Activated naive CD8-positive, alpha-beta T cell treated with anti-CD3 and anti-CD28 coated beads, Interleukin-2, amount 50 U/mL, for 16 hours (primary cell): ENCODE measurements at regions not wholly inside any gene's neighbourhood (a gene's known extent, or its start where the extent isn't known, plus 50 kb on each side); places are given as distances from the start of the nearest gene placed in this dataset.

Experiments
- DNase-seq: peaks from one replicate; pipeline ENCODE4 v3.0.0-alpha.2; 2020; ENCODE audit warnings: low read depth, low spot score

GRCh38 chr3:70374179-70374578 lies 61.7 kb upstream of the MDFIC2 start:
- no peak for DNase-seq
